SK-N-SH (cell line): ENCODE measurements at regions not wholly inside any gene's neighbourhood (a gene's known extent, or its start where the extent isn't known, plus 50 kb on each side); places are given as distances from the start of the nearest gene placed in this dataset.

Experiments used
- CTCF ChIA-PET: fragments of 300-600, 350-600 bp; formaldehyde crosslinking; extraction: SDS; loops from one replicate; lab custom pipeline; 2021; lab: Yijun Ruan, JAX
- POLR2A ChIA-PET: fragments of 350-600 bp; sonication (Branson Sonifier 250); formaldehyde crosslinking; extraction: SDS; loops from one replicate; lab custom pipeline; 2020; ENCODE audit warnings: antibody characterized with exemption, inconsistent platforms; lab: Yijun Ruan, JAX
- DNase-seq: peaks from one replicate; pipeline ENCODE4 v3.0.0; 2012
- H2AFZ ChIP-seq: fragments of 200-600 bp; sonication (generic); 2 replicates; pipeline ENCODE4 v1.8.1; 2016; ENCODE audit warnings: antibody characterized with exemption, mild to moderate bottlenecking, low read depth
- H3F3A ChIP-seq: fragments of 200-600 bp; sonication (generic); replicated peaks from 2 replicates; pipeline ENCODE3; 2016; ENCODE audit warnings: antibody characterized with exemption, mild to moderate bottlenecking; ENCODE audit not compliant: insufficient read depth
- H3K27ac ChIP-seq, 2 experiments: fragments of 200-500 bp in 1 of 2; fragments of 200-600 bp in 1 of 2; sonication (Bioruptor generic) in 1 of 2; sonication (generic), shearing (Covaris generic) in 1 of 2; 2 replicates each; pipeline versions ENCODE4 v1.5.1 to v1.6.1; 2014 to 2016; ENCODE audit warnings: low read depth in 2 of 2, inconsistent platforms in 1 of 2, low read length in 1 of 2, mild to moderate bottlenecking in 1 of 2, mixed read lengths in 1 of 2
- H3K27me3 ChIP-seq: fragments of 200-600 bp; sonication (generic), shearing (Covaris generic); 2 replicates; pipeline ENCODE4 v1.6.1; 2016; ENCODE audit warnings: mixed run types; ENCODE audit not compliant: insufficient read depth
- H3K36me3 ChIP-seq, 2 experiments: fragments of 200-500 bp in 1 of 2; fragments of 200-600 bp in 1 of 2; sonication (Bioruptor generic) in 1 of 2; sonication (generic) in 1 of 2; replicated peaks in 1 of 2; 2 replicates each; pipeline versions ENCODE3 to v1.5.1; 2014 to 2016; ENCODE audit warnings: low read length in 1 of 2, mild to moderate bottlenecking in 1 of 2; ENCODE audit not compliant: insufficient read depth in 2 of 2, control insufficient read depth in 1 of 2
- H3K4me1 ChIP-seq, 2 experiments: fragments of 200-500 bp in 1 of 2; fragments of 200-600 bp in 1 of 2; sonication (Bioruptor generic) in 1 of 2; sonication (generic), shearing (Covaris generic) in 1 of 2; 2 replicates each; pipeline versions ENCODE4 v1.5.1 to v1.6.1; 2014 to 2016; ENCODE audit warnings: low read depth in 1 of 2, low read length in 1 of 2, mixed run types in 1 of 2; ENCODE audit not compliant: insufficient read depth in 2 of 2, control insufficient read depth in 1 of 2
- H3K4me2 ChIP-seq: fragments of 200-600 bp; sonication (generic), shearing (Covaris generic); 2 replicates; pipeline ENCODE4 v1.6.1; 2017; ENCODE audit warnings: mixed run types
- H3K4me3 ChIP-seq, 2 experiments: fragments of 200-500 bp in 1 of 2; fragments of 200-600 bp in 1 of 2; sonication (Bioruptor generic) in 1 of 2; sonication (generic), shearing (Covaris generic) in 1 of 2; 2 replicates each; pipeline versions ENCODE4 v1.5.1 to v1.8.1; 2014 to 2016; ENCODE audit warnings: low read depth in 2 of 2, inconsistent platforms in 1 of 2, low read length in 1 of 2, mild to moderate bottlenecking in 1 of 2, mixed read lengths in 1 of 2, moderate library complexity in 1 of 2
- H3K79me2 ChIP-seq: fragments of 200-600 bp; sonication (generic); 2 replicates; pipeline ENCODE4 v1.8.1; 2017; ENCODE audit warnings: mild to moderate bottlenecking; ENCODE audit not compliant: insufficient read depth
- H3K9ac ChIP-seq: fragments of 200-600 bp; sonication (generic); 2 replicates; pipeline ENCODE4 v1.6.1; 2017; ENCODE audit warnings: mixed run types
- H3K9me2 ChIP-seq: fragments of 200-600 bp; sonication (generic); 2 replicates; pipeline ENCODE4 v1.6.1; 2017; ENCODE audit warnings: mixed run types
- H3K9me3 ChIP-seq: fragments of 200-600 bp; sonication (generic); 2 replicates; pipeline ENCODE4 v1.6.1; 2017; ENCODE audit warnings: mixed run types, mild to moderate bottlenecking, moderate library complexity
- H4K20me1 ChIP-seq: fragments of 200-600 bp; sonication (generic); 2 replicates; pipeline ENCODE4 v1.6.1; 2017; ENCODE audit warnings: mild to moderate bottlenecking, mixed run types; ENCODE audit not compliant: insufficient read depth
- CTCF ChIP-seq: fragments of 200-600 bp; sonication (generic); IDR thresholded peaks from 2 replicates; pipeline ENCODE4 v1.6.1; 2017; ENCODE audit warnings: antibody characterized with exemption, mild to moderate bottlenecking, moderate library complexity
- ELF1 ChIP-seq: IDR thresholded peaks from 2 replicates; pipeline ENCODE4 v1.4.0; 2012
- GABPA ChIP-seq: IDR thresholded peaks from 2 replicates; pipeline ENCODE4 v1.4.0; 2012; ENCODE audit warnings: low read depth, mild to moderate bottlenecking
- GATA2 ChIP-seq: sonication (generic); formaldehyde crosslinking; IDR thresholded peaks from 2 replicates; pipeline ENCODE4 v1.5.0; 2020; ENCODE audit warnings: mild to moderate bottlenecking, missing genetic modification reagents
- IRF3 ChIP-seq: fragments of 150-350 bp; IDR thresholded peaks from 2 replicates; pipeline ENCODE4 v1.6.1; 2016; ENCODE audit warnings: mild to moderate bottlenecking, low read depth, low read length
- JUND ChIP-seq: IDR thresholded peaks from 2 replicates; pipeline ENCODE4 v1.4.0; 2012
- MEF2A ChIP-seq: IDR thresholded peaks from 2 replicates; pipeline ENCODE4 v1.4.0; 2012; ENCODE audit warnings: low read depth, borderline replicate concordance
- NFIC ChIP-seq: IDR thresholded peaks from 2 replicates; pipeline ENCODE4 v1.4.0; 2012; ENCODE audit warnings: borderline replicate concordance
- NRF1 ChIP-seq: IDR thresholded peaks from 2 replicates; pipeline ENCODE4 v1.6.1; 2012; ENCODE audit warnings: low read depth, mild to moderate bottlenecking, low read length
- POLR2AphosphoS5 ChIP-seq: IDR thresholded peaks from 2 replicates; pipeline ENCODE4 v1.6.1; 2012; ENCODE audit warnings: low read depth, low read length
- RCOR1 ChIP-seq: fragments of 150-350 bp; IDR thresholded peaks from 2 replicates; pipeline ENCODE4 v1.6.1; 2017; ENCODE audit warnings: antibody characterized with exemption, low read length
- REST ChIP-seq: IDR thresholded peaks from 2 replicates; pipeline ENCODE4 v1.6.1; 2012; ENCODE audit warnings: mild to moderate bottlenecking, low read depth, low read length, moderate library complexity
- SMC3 ChIP-seq: IDR thresholded peaks from 2 replicates; pipeline ENCODE4 v1.6.1; 2012; ENCODE audit warnings: low read depth, low read length, improper control_type of control experiment
- TCF12 ChIP-seq: IDR thresholded peaks from 2 replicates; pipeline ENCODE4 v1.4.0; 2012
- TEAD4 ChIP-seq: IDR thresholded peaks from 2 replicates; pipeline ENCODE4 v1.4.0; 2012; ENCODE audit warnings: mild to moderate bottlenecking, borderline replicate concordance; ENCODE audit not compliant: insufficient read depth
- USF2 ChIP-seq: fragments of 150-350 bp; IDR thresholded peaks from 2 replicates; pipeline ENCODE4 v1.6.1; 2017; ENCODE audit warnings: antibody characterized with exemption, low read length, low read depth, borderline replicate concordance
- ZBTB33 ChIP-seq: IDR thresholded peaks from 2 replicates; pipeline ENCODE4 v1.4.0; 2012; ENCODE audit warnings: low read depth, borderline replicate concordance
- WGBS: methylation state at CpG from one replicate; pipeline ENCODE4 v1.1.6; 2017; ENCODE audit warnings: low lambda C conversion rate; 5-methylcytosine and 5-hydroxymethylcytosine counted together

GRCh38 chr9:80651044-80651443, 1038.3 kb downstream of the TLE1 start:
- DNase-seq, result no peak
- ChIA-PET CTCF (no interaction called here), POLR2A (no interaction called here)
- Histone ChIP-seq H3K4me2 (no peak overlapping the region), H3K79me2 (no peaks in the 10 kb centered on the region), H3K9ac (no peak overlapping the region), H3K9me2 (no peaks in the 10 kb centered on the region), H2AFZ (no peak overlapping the region), H3K27me3 (no peaks in the 10 kb centered on the region), H3K4me1 (0 out of 4 replicates have a peak, but pooled peaks cover 0 to 4% of the 10 kb centered on the region in 2 experiments), H3K27ac (no peak overlapping the region), H3F3A (no peaks in the 10 kb centered on the region), H4K20me1 (no peaks in the 10 kb centered on the region), H3K4me3 (no peak overlapping the region), H3K36me3 (no peaks in the 10 kb centered on the region), H3K9me3 (no peaks in the 10 kb centered on the region; the same call in 1 of the 2 replicates)
- no peak for TF ChIP-seq TCF12
- TF ChIP-seq IRF3, result no peak
- no peak for TF ChIP-seq USF2
- no peak for TF ChIP-seq ZBTB33
- no peak for TF ChIP-seq REST
- no peak for TF ChIP-seq MEF2A
- no peak for TF ChIP-seq RCOR1
- TF ChIP-seq JUND, result no peak
- TF ChIP-seq NFIC, result no peak
- no peak for TF ChIP-seq NRF1
- TF ChIP-seq POLR2AphosphoS5, result no peak
- TF ChIP-seq ELF1, result no peak
- no peak for TF ChIP-seq TEAD4
- no peak for TF ChIP-seq SMC3
- TF ChIP-seq GABPA, result no peak
- TF ChIP-seq GATA2, result no peak
- no peak for TF ChIP-seq CTCF
- WGBS, result 48% methylated on average over 5 of the region's 5 CpGs
